BJ (cell line): ENCODE measurements at regions not wholly inside any gene's neighbourhood (a gene's known extent, or its start where the extent isn't known, plus 50 kb on each side); places are given as distances from the start of the nearest gene placed in this dataset.

ENCODE experiments used
- CTCF ChIA-PET: fragments of 350-600 bp; formaldehyde crosslinking; extraction: SDS; loops from one replicate; lab custom pipeline; 2021; ENCODE audit warnings: antibody characterized with exemption, inconsistent platforms; lab: Yijun Ruan, JAX
- POLR2A ChIA-PET: fragments of 300-600 bp; sonication (Branson Sonifier 250); formaldehyde crosslinking; extraction: SDS; loops from one replicate; lab custom pipeline; 2021; ENCODE audit warnings: antibody characterized with exemption; lab: Charles Lee
- DNase-seq: peaks from one replicate; pipeline ENCODE4 v3.0.0-alpha.2; 2011; ENCODE audit warnings: low read depth
- H3K27me3 ChIP-seq: 2 replicates; pipeline ENCODE4 v1.6.0; 2011; ENCODE audit warnings: low read length; ENCODE audit not compliant: control insufficient read depth, insufficient read depth
- H3K36me3 ChIP-seq: 2 replicates; pipeline ENCODE4 v1.5.1; 2011; ENCODE audit warnings: low read length; ENCODE audit not compliant: control insufficient read depth, insufficient read depth
- H3K4me3 ChIP-seq: 2 replicates; pipeline ENCODE4 v1.5.1; 2011; ENCODE audit warnings: low read depth, mild to moderate bottlenecking, control low read depth, low read length
- CTCF ChIP-seq: IDR thresholded peaks from 2 replicates; pipeline ENCODE4 v1.5.1; 2011; ENCODE audit warnings: low read depth, mild to moderate bottlenecking, control low read depth, inconsistent platforms, low read length, moderate library complexity; ENCODE audit not compliant: insufficient read depth

- no peak for TF ChIP-seq CTCF
- CTCF ChIA-PET, result interaction anchor here (1.2 kb wide), 1 partner anchor 670 kb away, joined by 3 read pairs; no protein-coding TSS in a partner anchor
Measured at GRCh38 chr6:169847141-169847674, 95.8 kb downstream of the ERMARD start.

GRCh38 chr6:169846286-169847056 is 95.0 kb downstream of the ERMARD start:
- ChIA-PET POLR2A (no interaction called here), CTCF (interaction anchor here (1.2 to 4.9 kb wide), 2 partner anchors 15 to 671 kb away, joined by 3 to 25 read pairs; no protein-coding TSS in a partner anchor)
- Histone ChIP-seq H3K4me3 (no peak overlapping the region), H3K36me3 (no peaks in the 10 kb centered on the region), H3K27me3 (no peaks in the 10 kb centered on the region)
- DNase-seq, result no peak
- TF ChIP-seq CTCF, result no peak

More at GRCh38 chr6:169847141-169847674, 95.8 kb downstream of the ERMARD start:
- no peak overlapping the region for H3K4me3 ChIP-seq
- no peaks in the 10 kb centered on the region for H3K27me3 ChIP-seq
- DNase-seq, result no peak
- no peaks in the 10 kb centered on the region for H3K36me3 ChIP-seq
- POLR2A ChIA-PET, result no interaction called here

- no peak for DNase-seq
- CTCF ChIA-PET, result interaction anchor here (1.2 to 4.9 kb wide), 2 partner anchors 14 to 671 kb away, joined by 3 to 25 read pairs; no protein-coding TSS in a partner anchor
- no peak for TF ChIP-seq CTCF
- no peaks in the 10 kb centered on the region for H3K36me3 ChIP-seq
- no peak overlapping the region for H3K4me3 ChIP-seq
- H3K27me3 ChIP-seq, result no peaks in the 10 kb centered on the region
- POLR2A ChIA-PET, result no interaction called here
Measured at GRCh38 chr6:169845426-169846285, 94.2 kb downstream of the ERMARD start.

GRCh38 chr6:169844946-169845345 is 93.5 kb downstream of the ERMARD start:
- TF ChIP-seq CTCF, result no peak
- no peaks in the 10 kb centered on the region for H3K27me3 ChIP-seq
- POLR2A ChIA-PET, result no interaction called here
- H3K4me3 ChIP-seq, result no peak overlapping the region
- no peaks in the 10 kb centered on the region for H3K36me3 ChIP-seq
- CTCF ChIA-PET, result interaction anchor here (4.9 kb wide), 1 partner anchor 14 kb away, joined by 25 read pairs; no protein-coding TSS in a partner anchor
- no peak for DNase-seq
